Erythroblast (primary cell): ENCODE measurements at regions not wholly inside any gene's neighbourhood (a gene's known extent, or its start where the extent isn't known, plus 50 kb on each side); places are given as distances from the start of the nearest gene placed in this dataset.

Source experiments
- DNase-seq, 2 experiments: peaks; one replicate each; lab custom pipeline; 2025; lab: John Stamatoyannopoulos, UW
- GATA1 ChIP-seq: IDR thresholded peaks from 2 replicates; pipeline ENCODE4 v1.6.1; 2011; ENCODE audit warnings: low read depth, mild to moderate bottlenecking, control low read depth, low read length, moderate library complexity
- POLR2A ChIP-seq: IDR thresholded peaks from 2 replicates; pipeline ENCODE4 v1.6.1; 2011; ENCODE audit warnings: mild to moderate bottlenecking, low read length

DNA sequence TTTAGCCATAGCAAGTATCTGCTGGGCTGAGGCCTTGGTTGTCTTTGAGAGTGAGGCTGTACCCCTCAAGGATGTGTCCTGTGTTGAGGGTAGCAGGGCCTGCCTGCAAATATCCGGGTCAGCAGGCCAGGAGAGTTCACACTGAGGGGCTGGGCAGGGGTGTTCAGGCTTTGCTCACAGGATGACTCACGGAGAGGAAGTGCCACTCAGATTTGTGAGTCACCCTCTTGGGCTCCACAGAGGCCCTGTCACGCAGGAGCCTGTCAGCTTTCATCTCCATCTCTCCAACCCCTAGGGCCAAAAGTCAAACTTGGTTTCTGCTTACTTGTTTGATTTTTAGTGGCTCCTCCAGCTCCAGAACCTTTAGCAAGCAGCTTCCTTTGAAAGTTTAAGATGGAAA lies 211.5 kb downstream of the SEC61B start:
- peak in 1 of 2 experiments; percentile 24 for DNase-seq
- TF ChIP-seq GATA1 (no peak), POLR2A (no peak)

GRCh38 chr9:99436616-99437015 lies 214.5 kb downstream of the SEC61B start:
- TF ChIP-seq POLR2A: no peak
- no peak for TF ChIP-seq GATA1
- DNase-seq: no peak

GRCh38 chr9:99437145-99437544 lies 215.1 kb downstream of the SEC61B start:
- no peak for TF ChIP-seq GATA1
- TF ChIP-seq POLR2A: no peak
- no peak for DNase-seq

DNA sequence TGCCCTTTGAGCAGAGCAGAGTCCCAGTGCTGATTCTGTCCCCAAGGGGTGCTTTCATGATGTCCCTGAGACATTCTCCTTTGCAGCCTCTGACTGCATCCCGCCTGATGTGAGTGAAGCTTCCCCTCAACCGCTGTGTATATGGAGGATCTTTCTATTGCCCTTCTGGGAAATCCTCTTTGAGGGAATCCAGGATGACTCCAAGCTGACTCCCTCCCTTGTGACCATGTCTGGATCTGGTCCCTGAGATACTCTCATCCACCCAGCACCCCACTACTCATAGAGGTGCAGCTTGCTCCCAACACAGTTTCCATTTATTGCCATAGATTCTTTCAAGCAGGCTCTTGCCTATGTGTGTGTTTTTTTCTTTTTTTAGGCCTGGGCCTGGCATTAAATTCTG lies 216.5 kb downstream of the SEC61B start:
- DNase-seq: no peak
- no peak for TF ChIP-seq POLR2A
- no peak for TF ChIP-seq GATA1

GRCh38 chr9:99441829-99442228 lies 219.7 kb downstream of the SEC61B start:
- no peak for TF ChIP-seq GATA1
- DNase-seq: no peak

GRCh38 chr9:99445371-99445891 lies 223.3 kb downstream of the SEC61B start:
- TF ChIP-seq GATA1 (no peak), POLR2A (no peak)
- DNase-seq: no peak

DNA sequence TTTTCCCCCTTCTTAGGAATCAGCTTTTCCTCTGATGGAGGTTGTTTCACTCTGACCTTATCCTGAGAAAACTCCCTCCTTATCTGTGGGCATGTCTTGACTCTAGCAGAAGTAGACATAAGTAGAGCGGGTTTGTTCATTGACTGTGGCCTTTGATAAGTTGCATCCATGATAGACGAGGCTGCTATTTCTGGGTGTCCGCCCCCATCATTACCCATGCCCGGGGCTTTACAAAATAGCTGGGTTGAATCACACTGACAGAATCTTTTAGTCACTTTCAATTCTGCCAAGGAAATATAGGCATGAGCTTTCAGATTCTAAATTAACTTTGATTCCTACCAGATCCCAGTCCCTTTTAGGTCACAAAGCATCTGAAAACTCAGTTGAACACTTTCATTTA lies 223.8 kb downstream of the SEC61B start:
- TF ChIP-seq POLR2A (no peak), GATA1 (no peak)
- DNase-seq: no peak

GRCh38 chr9:99447951-99448350 lies 225.9 kb downstream of the SEC61B start:
- TF ChIP-seq GATA1 (no peak), POLR2A (no peak)
- no peak for DNase-seq

DNA sequence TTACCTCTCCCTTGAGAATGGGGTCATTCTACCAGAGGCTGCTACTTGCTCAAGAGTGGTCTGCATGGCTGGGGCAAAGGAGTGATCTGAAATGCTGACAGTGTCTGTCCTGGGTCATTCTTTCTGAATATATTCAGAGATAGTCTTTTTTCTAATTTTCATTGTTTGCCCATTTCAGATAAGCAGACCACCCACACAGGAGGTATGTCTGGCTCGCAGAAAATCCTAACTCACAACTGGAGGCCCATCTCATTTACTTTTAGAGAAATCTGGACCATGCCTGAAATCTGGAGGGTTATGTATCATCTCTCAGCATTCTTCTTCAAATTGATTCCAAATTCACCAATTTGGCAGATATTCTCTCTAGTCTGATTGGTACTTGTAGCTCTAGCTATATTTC lies 227.6 kb downstream of the SEC61B start:
- TF ChIP-seq GATA1 (no peak), POLR2A (no peak)
- no peak for DNase-seq

DNA sequence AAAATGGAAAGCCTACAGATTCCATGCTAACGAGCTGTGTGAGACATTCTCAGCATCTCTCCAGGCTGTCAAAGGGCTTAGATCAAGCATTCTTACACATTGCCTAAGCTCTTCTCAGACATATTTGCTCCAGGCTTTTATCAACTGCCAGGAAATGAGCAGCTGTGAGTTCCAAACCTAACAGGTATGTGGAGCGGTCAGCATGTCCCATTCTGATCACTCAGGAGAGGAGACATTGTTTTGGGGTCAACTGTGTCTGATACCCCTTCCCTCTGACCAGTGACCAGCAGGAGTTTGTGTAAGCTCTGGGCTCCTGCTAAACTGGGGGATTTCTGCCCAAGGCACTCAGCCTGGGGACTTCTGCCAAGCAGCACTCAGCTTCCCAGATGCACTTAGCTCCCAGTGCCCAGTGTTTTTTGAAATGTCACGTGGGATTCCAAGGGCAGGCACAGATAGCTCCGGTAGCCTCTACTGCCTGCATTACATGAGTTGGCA lies 229.1 kb downstream of the SEC61B start:
- DNase-seq: no peak
- TF ChIP-seq POLR2A (no peak), GATA1 (no peak)

DNA sequence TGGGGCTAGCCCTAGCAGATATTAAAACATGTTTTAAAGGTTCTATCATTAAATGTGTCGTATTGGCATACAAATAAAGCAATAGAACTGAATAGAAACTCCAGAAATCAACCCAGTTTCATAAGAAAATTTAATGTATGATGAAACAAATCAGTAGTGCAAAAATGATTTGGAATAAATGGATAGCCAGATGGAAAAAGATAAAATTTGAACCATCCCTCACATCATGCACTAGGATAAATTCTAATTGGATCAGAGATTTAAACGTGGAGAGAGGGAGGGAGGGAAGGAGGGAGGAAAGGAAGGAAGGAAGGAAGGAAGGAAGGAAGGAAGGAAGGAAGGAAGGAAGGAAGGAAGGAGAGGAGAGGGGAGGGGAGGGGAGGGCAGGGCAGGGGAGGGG lies 235.3 kb downstream of the SEC61B start:
- no peak for DNase-seq
- TF ChIP-seq GATA1 (no peak), POLR2A (no peak)

GRCh38 chr9:99457981-99458380 lies 235.9 kb downstream of the SEC61B start:
- no peak for DNase-seq
- TF ChIP-seq POLR2A (no peak), GATA1 (no peak)

GRCh38 chr9:99459919-99460318 lies 237.8 kb downstream of the SEC61B start:
- TF ChIP-seq GATA1 (no peak), POLR2A (no peak)
- no peak for DNase-seq

DNA sequence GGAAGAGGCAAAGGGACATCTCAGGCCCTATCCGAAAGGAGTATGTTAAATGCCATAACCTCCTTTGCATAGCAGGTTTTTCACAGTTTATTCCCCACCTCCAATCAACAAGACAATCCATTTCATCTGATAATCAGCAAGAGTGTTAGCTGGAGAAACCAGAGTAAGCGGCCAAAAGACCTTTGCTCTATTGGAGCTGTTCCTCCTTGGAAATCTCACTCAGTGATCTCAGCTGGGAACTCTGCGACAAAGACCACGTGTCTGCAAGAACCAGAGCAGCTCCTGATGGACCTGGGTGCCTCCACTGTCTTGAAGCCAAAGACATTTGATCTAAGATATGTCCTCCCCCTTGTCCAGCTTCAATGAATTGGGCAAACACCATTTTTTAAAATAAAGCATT lies 241.0 kb downstream of the SEC61B start:
- TF ChIP-seq POLR2A: no peak
- TF ChIP-seq GATA1: no peak
- DNase-seq: no peak

GRCh38 chr9:99464568-99464967 lies 242.5 kb downstream of the SEC61B start:
- DNase-seq: no peak
- TF ChIP-seq GATA1 (no peak), POLR2A (no peak)
